GM19372 (cell line): ENCODE measurements at regions not wholly inside any gene's neighbourhood (a gene's known extent, or its start where the extent isn't known, plus 50 kb on each side); places are given as distances from the start of the nearest gene placed in this dataset.

Experiments used
- ATAC-seq: cut with Tn5 transposase; IDR thresholded peaks from one replicate; pipeline ENCODE4 v1.9.1; 2021; ENCODE audit warnings: mild to moderate bottlenecking, low read depth, moderate library complexity; ENCODE audit not compliant: unreplicated experiment

- no peak for ATAC-seq
Measured at GRCh38 chr4:180625653-180626052, 1617.5 kb upstream of the TENM3 start.

- no peak for ATAC-seq
Measured at GRCh38 chr4:180630012-180630665, 1613.1 kb upstream of the TENM3 start.

- no peak for ATAC-seq
Measured at GRCh38 chr4:180634306-180634705, 1608.9 kb upstream of the TENM3 start.

DNA sequence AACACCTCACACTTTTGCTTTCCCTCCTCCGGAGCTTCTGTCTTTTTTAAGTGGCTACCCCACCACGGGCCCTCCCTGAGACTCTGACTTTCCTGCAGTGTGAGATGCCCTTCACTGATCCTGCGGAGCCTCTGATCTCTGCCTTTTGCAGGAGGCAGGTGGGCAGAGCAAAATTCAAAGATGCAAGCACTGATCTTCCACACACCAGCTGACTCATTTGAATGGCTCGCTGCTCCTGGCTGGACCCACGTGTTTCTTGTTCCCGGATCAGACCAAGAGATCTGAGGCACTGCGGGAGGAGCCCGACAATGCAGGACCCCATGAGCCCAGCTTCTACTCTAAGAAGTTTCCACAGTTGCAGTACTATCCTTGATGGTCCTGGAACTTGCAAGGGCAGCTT lies 1607.9 kb upstream of the TENM3 start:
- ATAC-seq: no peak

- no peak for ATAC-seq
Measured at GRCh38 chr4:180636696-180637404, 1606.4 kb upstream of the TENM3 start.

DNA sequence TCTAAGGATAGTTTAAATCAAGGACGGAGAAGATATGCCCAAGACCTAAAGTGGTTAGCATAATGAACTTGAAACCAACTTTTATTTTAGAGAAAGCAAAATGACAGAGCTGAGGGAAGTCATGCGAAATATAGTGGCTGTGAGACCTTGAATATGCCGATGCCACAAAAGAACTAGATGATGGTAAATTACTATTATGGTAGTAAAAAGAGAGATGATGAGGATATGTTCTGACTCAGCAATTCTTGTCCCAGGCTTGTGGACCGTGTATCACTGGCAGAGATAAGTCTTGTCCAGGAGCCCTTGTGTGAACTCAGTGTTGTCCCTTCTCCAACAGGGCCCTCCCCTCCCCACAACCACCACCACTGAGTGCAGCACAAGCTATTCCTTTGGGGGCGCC lies 1605.6 kb upstream of the TENM3 start:
- ATAC-seq: no peak

DNA sequence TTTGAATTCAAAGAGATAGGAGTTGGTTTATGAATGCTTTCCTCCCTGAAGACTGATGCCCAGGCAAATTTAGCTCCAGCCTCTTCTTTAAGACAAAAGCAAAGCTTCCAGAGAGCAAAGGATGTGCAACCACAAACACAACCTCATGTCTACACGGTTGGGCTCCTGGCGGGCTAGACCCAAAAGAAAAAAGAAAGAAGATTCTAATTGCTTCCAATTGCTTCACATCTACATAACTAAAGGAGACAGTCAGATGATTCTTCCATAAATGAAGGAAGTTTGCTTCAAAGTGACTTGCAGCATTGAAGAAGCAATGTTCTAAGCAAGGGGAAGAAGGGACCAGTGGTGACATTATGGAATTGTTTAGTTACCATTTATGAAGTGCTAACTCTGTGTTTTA lies 1603.0 kb upstream of the TENM3 start:
- no peak for ATAC-seq

GRCh38 chr4:180641495-180641894 lies 1601.7 kb upstream of the TENM3 start:
- ATAC-seq: no peak

- no peak for ATAC-seq
Measured at GRCh38 chr4:180642732-180643131, 1600.5 kb upstream of the TENM3 start.

DNA sequence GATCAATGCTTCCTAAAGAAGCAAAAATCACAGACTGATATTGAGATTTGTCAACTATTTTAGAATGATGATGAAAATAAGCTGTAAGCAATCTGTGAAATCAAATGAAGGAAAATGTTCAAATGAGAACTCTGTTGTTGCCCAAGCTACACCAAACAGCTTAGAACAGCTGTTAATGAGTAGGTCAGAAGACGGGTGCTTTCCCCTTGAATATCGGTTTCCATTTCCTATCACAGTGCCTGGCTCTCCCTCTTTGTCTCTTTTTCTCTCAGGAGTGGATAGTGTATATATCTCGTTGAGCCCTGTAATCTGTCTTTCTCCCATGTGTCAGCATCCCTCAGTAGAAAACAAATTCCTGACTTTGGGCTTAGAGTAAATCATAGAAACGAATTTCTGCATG lies 1592.9 kb upstream of the TENM3 start:
- no peak for ATAC-seq

DNA sequence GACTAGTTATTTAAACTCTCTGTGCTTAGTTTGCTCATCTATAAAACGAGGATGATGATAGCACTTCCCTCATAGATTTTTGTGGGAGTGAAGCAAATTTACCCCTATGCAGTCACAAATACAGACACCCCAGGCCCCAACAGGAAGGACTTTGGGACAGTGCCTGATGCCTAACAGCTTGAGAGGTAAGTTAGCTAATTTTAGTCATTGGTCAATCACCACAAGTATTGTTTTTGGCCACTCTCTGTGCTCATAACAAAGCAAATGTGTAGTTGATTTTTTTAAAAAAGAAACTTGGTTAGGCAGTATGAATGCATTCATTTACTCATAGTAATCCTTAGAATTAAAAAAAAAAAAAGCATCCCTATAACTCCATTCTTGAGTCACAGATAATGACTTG lies 1590.7 kb upstream of the TENM3 start:
- ATAC-seq: no peak

GRCh38 chr4:180655886-180656285 lies 1587.3 kb upstream of the TENM3 start:
- ATAC-seq: no peak

GRCh38 chr4:180657881-180658280 lies 1585.3 kb upstream of the TENM3 start:
- ATAC-seq: no peak

GRCh38 chr4:180664766-180665368 lies 1578.3 kb upstream of the TENM3 start:
- peak; percentile 73 for ATAC-seq

- ATAC-seq: no peak
Measured at GRCh38 chr4:180665481-180665880, 1577.7 kb upstream of the TENM3 start.

GRCh38 chr4:180665994-180666824 lies 1577.0 kb upstream of the TENM3 start:
- peak; percentile 67 for ATAC-seq

- ATAC-seq: no peak
Measured at GRCh38 chr4:180668732-180669131, 1574.5 kb upstream of the TENM3 start.

DNA sequence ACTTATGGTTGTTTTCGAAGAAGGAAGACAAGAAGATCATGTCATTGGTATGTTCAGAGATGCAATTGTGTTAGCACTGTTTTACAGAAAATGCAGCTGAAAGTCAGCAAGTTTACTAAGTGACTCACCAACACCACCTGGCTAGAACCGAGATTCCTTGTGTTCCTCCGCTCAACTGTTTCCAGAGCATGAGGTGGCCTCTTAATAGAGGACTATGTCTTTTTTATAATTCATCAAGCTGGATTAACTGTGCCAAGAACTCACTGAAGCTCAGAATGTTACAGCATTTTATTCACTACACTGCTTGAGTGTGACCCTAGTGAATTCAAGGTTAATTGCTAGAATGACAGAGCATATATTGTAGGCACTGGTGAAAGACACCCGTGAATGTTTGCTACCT lies 1573.5 kb upstream of the TENM3 start:
- no peak for ATAC-seq

DNA sequence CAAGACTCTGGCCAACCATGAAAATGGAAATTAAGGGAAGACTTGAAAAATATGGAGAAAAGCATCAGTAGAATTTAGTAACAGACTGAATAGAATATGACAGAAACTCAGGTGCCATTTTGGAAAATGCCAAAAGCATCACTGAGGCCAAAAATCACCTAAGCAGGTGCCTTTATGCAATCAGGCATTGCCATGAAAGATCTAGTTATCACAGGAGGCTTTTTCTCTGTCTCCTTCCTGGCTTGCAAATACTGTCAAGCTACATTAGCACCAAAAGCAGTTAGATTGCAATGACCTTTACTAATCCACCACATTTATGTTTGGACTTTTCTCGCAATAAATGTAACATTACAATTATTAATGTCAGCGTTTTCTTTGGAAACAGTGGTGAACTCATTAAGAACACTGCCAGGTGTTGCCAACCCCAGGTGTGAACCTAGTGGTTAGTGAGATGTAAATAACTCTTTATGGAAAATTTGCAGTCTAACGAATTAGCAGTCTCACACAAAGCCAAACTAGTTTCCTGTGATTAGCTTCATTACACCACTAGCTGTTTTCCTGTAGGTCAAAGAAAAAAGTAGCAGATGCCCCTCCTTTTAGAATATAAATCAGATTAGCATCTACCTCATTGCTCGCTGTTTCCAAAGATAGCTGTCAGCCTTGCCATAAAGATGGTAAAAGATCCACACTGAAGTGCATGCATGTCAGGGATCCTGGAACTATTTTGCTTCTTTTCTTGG lies 1568.4 kb upstream of the TENM3 start:
- no peak for ATAC-seq

DNA sequence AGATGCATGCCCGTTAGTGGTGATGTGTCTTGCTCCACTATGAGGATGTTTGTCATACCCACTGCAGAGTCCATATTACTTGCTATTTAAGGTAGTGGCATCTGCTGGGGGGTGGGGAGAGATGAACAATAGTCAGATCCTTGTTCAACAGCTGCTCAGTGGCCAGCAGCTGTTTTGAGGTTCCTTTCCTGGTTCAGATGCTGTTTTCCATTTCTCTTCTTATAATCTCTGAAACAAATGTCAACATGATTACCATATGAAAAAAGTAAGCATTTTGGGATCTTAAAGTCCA lies 1567.9 kb upstream of the TENM3 start:
- ATAC-seq: no peak

DNA sequence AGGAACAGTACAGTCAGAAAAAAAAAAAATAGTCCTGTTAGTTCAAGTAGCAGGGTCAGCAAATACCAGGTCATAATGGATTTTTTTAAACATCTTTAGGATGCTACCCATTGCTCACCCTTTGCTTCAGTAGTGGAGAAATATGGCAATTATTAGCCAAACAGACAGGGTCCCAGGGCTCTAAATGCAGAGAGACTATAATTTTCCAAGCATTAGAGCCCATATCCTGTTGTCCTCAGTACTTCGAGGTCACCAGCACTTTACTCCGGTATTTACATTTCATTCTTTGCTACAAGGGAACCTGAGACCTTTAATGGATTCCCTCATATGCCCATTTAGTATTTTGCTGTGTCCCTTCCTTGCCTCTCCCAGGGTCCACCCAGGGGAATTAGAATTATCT lies 1562.9 kb upstream of the TENM3 start:
- no peak for ATAC-seq
